HUES64 (cell line): ENCODE measurements at regions not wholly inside any gene's neighbourhood (a gene's known extent, or its start where the extent isn't known, plus 50 kb on each side); places are given as distances from the start of the nearest gene placed in this dataset.

ENCODE experiments used
- H3K27ac ChIP-seq: 2 replicates; pipeline ENCODE4 v1.7.0; 2013; ENCODE audit warnings: low read depth, low read length, inconsistent platforms
- H3K27me3 ChIP-seq: 2 replicates; pipeline ENCODE4 v1.6.1; 2013; ENCODE audit warnings: mild to moderate bottlenecking, low read length; ENCODE audit not compliant: insufficient read depth
- H3K36me3 ChIP-seq: 2 replicates; pipeline ENCODE4 v1.6.1; 2013; ENCODE audit warnings: mild to moderate bottlenecking, low read length; ENCODE audit not compliant: insufficient read depth
- H3K4me1 ChIP-seq: 2 replicates; pipeline ENCODE4 v1.6.1; 2013; ENCODE audit warnings: mild to moderate bottlenecking, low read length, moderate library complexity; ENCODE audit not compliant: insufficient read depth
- H3K4me3 ChIP-seq: 2 replicates; pipeline ENCODE4 v1.5.1; 2013; ENCODE audit warnings: mild to moderate bottlenecking, low read length, moderate library complexity
- H3K9ac ChIP-seq: 2 replicates; pipeline ENCODE4 v1.6.1; 2013; ENCODE audit warnings: mild to moderate bottlenecking, low read depth, low read length
- H3K9me3 ChIP-seq: 2 replicates; pipeline ENCODE4 v1.6.1; 2013; ENCODE audit warnings: low read depth, low read length; ENCODE audit not compliant: insufficient read depth
- WGBS: fragments of 150-250, 120-280 bp; methylation state at CpG from one replicate; pipeline ENCODE4 v1.1.7; 2013; ENCODE audit warnings: missing lambda C conversion rate; 5-methylcytosine and 5-hydroxymethylcytosine counted together

GRCh38 chr13:78036841-78037240 lies 118.2 kb upstream of the EDNRB start:
- no peak overlapping the region for H3K9ac ChIP-seq
- no peaks in the 10 kb centered on the region for H3K9me3 ChIP-seq
- no peaks in the 10 kb centered on the region for H3K4me1 ChIP-seq
- H3K27ac ChIP-seq = no peak overlapping the region
- no peaks in the 10 kb centered on the region for H3K36me3 ChIP-seq
- no peak overlapping the region for H3K4me3 ChIP-seq
- no peaks in the 10 kb centered on the region for H3K27me3 ChIP-seq

- Histone ChIP-seq H3K4me1 (no peaks in the 10 kb centered on the region; the same call in 1 of the 2 replicates), H3K36me3 (no peaks in the 10 kb centered on the region), H3K9me3 (no peaks in the 10 kb centered on the region), H3K4me3 (no peak overlapping the region), H3K9ac (no peak overlapping the region), H3K27ac (no peak overlapping the region), H3K27me3 (no peaks in the 10 kb centered on the region)
- 100% methylated on average over 1 of the region's 1 CpG for WGBS
Measured at GRCh38 chr13:78035500-78035899, 116.9 kb upstream of the EDNRB start.

GRCh38 chr13:78033509-78033908 lies 114.9 kb upstream of the EDNRB start:
- Histone ChIP-seq H3K27me3 (no peaks in the 10 kb centered on the region), H3K4me1 (no peaks in the 10 kb centered on the region; the same call in 1 of the 2 replicates), H3K9ac (no peak overlapping the region), H3K9me3 (no peaks in the 10 kb centered on the region), H3K4me3 (no peak overlapping the region), H3K36me3 (no peaks in the 10 kb centered on the region), H3K27ac (no peak overlapping the region)
- WGBS = 78% methylated on average over 2 of the region's 3 CpGs

- H3K36me3 ChIP-seq = no peaks in the 10 kb centered on the region
- H3K27ac ChIP-seq = no peak overlapping the region
- no peaks in the 10 kb centered on the region for H3K27me3 ChIP-seq
- no peaks in the 10 kb centered on the region; the same call in 1 of the 2 replicates for H3K4me1 ChIP-seq
- H3K9me3 ChIP-seq = no peaks in the 10 kb centered on the region
- no peak overlapping the region for H3K4me3 ChIP-seq
- no peak overlapping the region for H3K9ac ChIP-seq
Measured at GRCh38 chr13:78032132-78032531, 113.5 kb upstream of the EDNRB start.

- no peak overlapping the region for H3K27ac ChIP-seq
- H3K9ac ChIP-seq = no peak overlapping the region
- H3K9me3 ChIP-seq = no peaks in the 10 kb centered on the region
- 83% methylated on average over 2 of the region's 2 CpGs for WGBS
- no peak overlapping the region for H3K4me3 ChIP-seq
- H3K27me3 ChIP-seq = no peaks in the 10 kb centered on the region
- no peaks in the 10 kb centered on the region for H3K36me3 ChIP-seq
- H3K4me1 ChIP-seq = no peaks in the 10 kb centered on the region; the same call in 1 of the 2 replicates
Measured at GRCh38 chr13:78030341-78030896, 111.8 kb upstream of the EDNRB start.

GRCh38 chr13:78029901-78030300 lies 111.3 kb upstream of the EDNRB start:
- Histone ChIP-seq H3K9ac (no peak overlapping the region), H3K27ac (no peak overlapping the region), H3K4me3 (no peak overlapping the region), H3K9me3 (peaks cover 3% of the 10 kb centered on the region; the same call in 1 of the 2 replicates), H3K36me3 (no peaks in the 10 kb centered on the region), H3K27me3 (no peaks in the 10 kb centered on the region), H3K4me1 (no peaks in the 10 kb centered on the region; the same call in 1 of the 2 replicates)
- 94% methylated on average over 6 of the region's 6 CpGs for WGBS

- H3K36me3 ChIP-seq = no peaks in the 10 kb centered on the region
- WGBS = 96% methylated on average over 1 of the region's 1 CpG
- H3K27ac ChIP-seq = no peak overlapping the region
- no peaks in the 10 kb centered on the region; the same call in 1 of the 2 replicates for H3K4me1 ChIP-seq
- peaks cover 12% of the 10 kb centered on the region for H3K9me3 ChIP-seq
- H3K27me3 ChIP-seq = no peaks in the 10 kb centered on the region
- no peak overlapping the region for H3K4me3 ChIP-seq
- H3K9ac ChIP-seq = no peak overlapping the region
Measured at GRCh38 chr13:78028960-78029359, 110.3 kb upstream of the EDNRB start.

- no peaks in the 10 kb centered on the region for H3K36me3 ChIP-seq
- peaks cover 13% of the 10 kb centered on the region for H3K9me3 ChIP-seq
- H3K9ac ChIP-seq = no peak overlapping the region
- no peak overlapping the region for H3K27ac ChIP-seq
- no peak overlapping the region for H3K4me3 ChIP-seq
- H3K4me1 ChIP-seq = peaks cover 12% of the 10 kb centered on the region; the same call in 1 of the 2 replicates
- no peaks in the 10 kb centered on the region for H3K27me3 ChIP-seq
Measured at GRCh38 chr13:78024996-78025395, 106.4 kb upstream of the EDNRB start.

- H3K27me3 ChIP-seq = no peaks in the 10 kb centered on the region
- WGBS = 92% methylated on average over 1 of the region's 2 CpGs
- H3K4me1 ChIP-seq = peaks cover 12% of the 10 kb centered on the region; the same call in 1 of the 2 replicates
- H3K4me3 ChIP-seq = no peak overlapping the region
- peaks cover 13% of the 10 kb centered on the region for H3K9me3 ChIP-seq
- no peak overlapping the region for H3K27ac ChIP-seq
- H3K9ac ChIP-seq = no peak overlapping the region
- no peaks in the 10 kb centered on the region for H3K36me3 ChIP-seq
Measured at GRCh38 chr13:78022164-78022877, 103.7 kb upstream of the EDNRB start.

GRCh38 chr13:78020861-78021260 lies 102.2 kb upstream of the EDNRB start:
- H3K4me3 ChIP-seq = no peak overlapping the region
- 79% methylated on average over 7 of the region's 7 CpGs for WGBS
- H3K27ac ChIP-seq = no peak overlapping the region
- no peaks in the 10 kb centered on the region for H3K36me3 ChIP-seq
- no peak overlapping the region for H3K9ac ChIP-seq
- peaks cover 12% of the 10 kb centered on the region; the same call in 1 of the 2 replicates for H3K4me1 ChIP-seq
- H3K9me3 ChIP-seq = peaks cover 13% of the 10 kb centered on the region
- H3K27me3 ChIP-seq = no peaks in the 10 kb centered on the region

GRCh38 chr13:78015782-78016181 lies 97.2 kb upstream of the EDNRB start:
- H3K4me1 ChIP-seq = no peaks in the 10 kb centered on the region
- H3K4me3 ChIP-seq = no peak overlapping the region
- H3K9me3 ChIP-seq = no peaks in the 10 kb centered on the region
- 97% methylated on average over 3 of the region's 3 CpGs for WGBS
- no peaks in the 10 kb centered on the region for H3K27me3 ChIP-seq
- H3K27ac ChIP-seq = no peak overlapping the region
- no peaks in the 10 kb centered on the region for H3K36me3 ChIP-seq
- no peak overlapping the region for H3K9ac ChIP-seq
